ENCODE measurements at regions not wholly inside any gene's neighbourhood (a gene's known extent, or its start where the extent isn't known, plus 50 kb on each side); places are given as distances from the start of the nearest gene placed in this dataset.

DNA sequence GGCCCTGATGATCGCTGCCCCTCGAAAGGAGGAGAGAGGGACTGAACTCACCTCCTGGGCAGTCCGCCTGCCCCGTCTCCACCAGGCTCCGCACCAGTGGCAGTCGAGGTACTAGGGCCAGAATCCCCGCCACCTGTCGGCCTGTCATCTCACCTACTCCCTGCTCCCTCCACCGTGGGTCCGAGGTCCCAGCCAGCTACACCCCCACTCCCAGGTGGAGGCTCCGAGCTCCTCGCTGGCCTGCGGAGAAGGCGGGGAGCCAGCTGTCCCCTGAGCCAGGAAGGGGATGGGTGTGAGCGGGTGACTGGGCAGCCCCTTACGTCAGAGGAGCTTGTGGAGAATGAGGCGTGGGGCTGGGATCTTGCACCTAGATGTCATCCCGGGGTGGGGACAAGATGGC lies 1066.5 kb upstream of the MANEA start:
- TF ChIP-seq ZNF70 (CRISPR knock-in tag; IDR thresholded peaks at IDR 0.05) (no peak), GLIS3 (CRISPR knock-in tag; IDR thresholded peaks at IDR 0.05) (no peak), TCF4 (CRISPR knock-in tag; IDR thresholded peaks at IDR 0.05; ENCODE audit: borderline replicate concordance) (no peak), ARNTL (CRISPR knock-in tag; IDR thresholded peaks at IDR 0.05; ENCODE audit: borderline replicate concordance, low read depth) (no peak), ZNF565 (CRISPR knock-in tag; conservative IDR thresholded peaks at IDR 0.05; ENCODE audit: low read depth) (no peak), ESRRG (CRISPR knock-in tag; IDR thresholded peaks at IDR 0.05) (no peak), ZC3H10 (CRISPR knock-in tag; IDR thresholded peaks at IDR 0.05) (no peak), TOX (CRISPR knock-in tag; IDR thresholded peaks at IDR 0.05; ENCODE audit: borderline replicate concordance) (no peak), ZNF8 (CRISPR knock-in tag; IDR thresholded peaks at IDR 0.05) (no peak), BACH2 (CRISPR knock-in tag; IDR thresholded peaks at IDR 0.05; ENCODE audit: borderline replicate concordance) (no peak), SNAI2 (CRISPR knock-in tag; IDR thresholded peaks at IDR 0.05) (no peak)
- TF ChIP-seq, protein P1, sequence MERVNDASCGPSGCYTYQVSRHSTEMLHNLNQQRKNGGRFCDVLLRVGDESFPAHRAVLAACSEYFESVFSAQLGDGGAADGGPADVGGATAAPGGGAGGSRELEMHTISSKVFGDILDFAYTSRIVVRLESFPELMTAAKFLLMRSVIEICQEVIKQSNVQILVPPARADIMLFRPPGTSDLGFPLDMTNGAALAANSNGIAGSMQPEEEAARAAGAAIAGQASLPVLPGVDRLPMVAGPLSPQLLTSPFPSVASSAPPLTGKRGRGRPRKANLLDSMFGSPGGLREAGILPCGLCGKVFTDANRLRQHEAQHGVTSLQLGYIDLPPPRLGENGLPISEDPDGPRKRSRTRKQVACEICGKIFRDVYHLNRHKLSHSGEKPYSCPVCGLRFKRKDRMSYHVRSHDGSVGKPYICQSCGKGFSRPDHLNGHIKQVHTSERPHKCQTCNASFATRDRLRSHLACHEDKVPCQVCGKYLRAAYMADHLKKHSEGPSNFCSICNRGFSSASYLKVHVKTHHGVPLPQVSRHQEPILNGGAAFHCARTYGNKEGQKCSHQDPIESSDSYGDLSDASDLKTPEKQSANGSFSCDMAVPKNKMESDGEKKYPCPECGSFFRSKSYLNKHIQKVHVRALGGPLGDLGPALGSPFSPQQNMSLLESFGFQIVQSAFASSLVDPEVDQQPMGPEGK (CRISPR knock-in tag; IDR thresholded peaks at IDR 0.05; ENCODE audit: borderline replicate concordance): no peak
- TF ChIP-seq, protein P2, sequence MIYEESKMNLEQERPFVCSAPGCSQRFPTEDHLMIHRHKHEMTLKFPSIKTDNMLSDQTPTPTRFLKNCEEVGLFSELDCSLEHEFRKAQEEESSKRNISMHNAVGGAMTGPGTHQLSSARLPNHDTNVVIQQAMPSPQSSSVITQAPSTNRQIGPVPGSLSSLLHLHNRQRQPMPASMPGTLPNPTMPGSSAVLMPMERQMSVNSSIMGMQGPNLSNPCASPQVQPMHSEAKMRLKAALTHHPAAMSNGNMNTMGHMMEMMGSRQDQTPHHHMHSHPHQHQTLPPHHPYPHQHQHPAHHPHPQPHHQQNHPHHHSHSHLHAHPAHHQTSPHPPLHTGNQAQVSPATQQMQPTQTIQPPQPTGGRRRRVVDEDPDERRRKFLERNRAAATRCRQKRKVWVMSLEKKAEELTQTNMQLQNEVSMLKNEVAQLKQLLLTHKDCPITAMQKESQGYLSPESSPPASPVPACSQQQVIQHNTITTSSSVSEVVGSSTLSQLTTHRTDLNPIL (CRISPR knock-in tag; IDR thresholded peaks at IDR 0.05; ENCODE audit: low read depth): no peak

Data from SK-N-SH treated with all-trans-retinoic acid at 6 μM for 48 hours (cell line).